H9 (cell line): ENCODE measurements at regions not wholly inside any gene's neighbourhood (a gene's known extent, or its start where the extent isn't known, plus 50 kb on each side); places are given as distances from the start of the nearest gene placed in this dataset.

ENCODE experiments used
- DNase-seq: peaks from one replicate; pipeline ENCODE4 v3.0.0-alpha.2; 2017
- H2AFZ ChIP-seq: one replicate; pipeline ENCODE4 v1.6.1; 2013; ENCODE audit warnings: mild to moderate bottlenecking, low read length, control low read depth, moderate library complexity
- H2AK5ac ChIP-seq: 2 replicates; pipeline ENCODE4 v1.6.1; 2013; ENCODE audit warnings: low read length, control low read depth, mixed read lengths; ENCODE audit not compliant: insufficient read length
- H2BK120ac ChIP-seq: one replicate; pipeline ENCODE4 v1.6.1; 2013; ENCODE audit warnings: low read depth, mild to moderate bottlenecking, low read length, control low read depth, inconsistent platforms; ENCODE audit not compliant: poor library complexity, severe bottlenecking
- H2BK12ac ChIP-seq: 2 replicates; pipeline ENCODE4 v1.6.1; 2013; ENCODE audit warnings: low read length, control low read depth, mixed read lengths, low read depth; ENCODE audit not compliant: insufficient read length
- H2BK15ac ChIP-seq: 2 replicates; pipeline ENCODE4 v1.6.1; 2013; ENCODE audit warnings: low read depth, low read length, control low read depth
- H2BK20ac ChIP-seq: one replicate; pipeline ENCODE4 v1.6.1; 2013; ENCODE audit warnings: low read depth, mild to moderate bottlenecking, low read length, control low read depth, inconsistent platforms; ENCODE audit not compliant: poor library complexity, severe bottlenecking
- H2BK5ac ChIP-seq: 2 replicates; pipeline ENCODE4 v1.6.1; 2013; ENCODE audit warnings: low read length, control low read depth, mixed read lengths; ENCODE audit not compliant: insufficient read length
- H3K14ac ChIP-seq: 2 replicates; pipeline ENCODE4 v1.6.1; 2013; ENCODE audit warnings: low read length, control low read depth; ENCODE audit not compliant: insufficient read depth
- H3K18ac ChIP-seq: 2 replicates; pipeline ENCODE4 v1.6.1; 2013; ENCODE audit warnings: low read depth, mild to moderate bottlenecking, mixed read lengths, low read length, control low read depth; ENCODE audit not compliant: insufficient read length
- H3K23ac ChIP-seq: 2 replicates; pipeline ENCODE4 v1.6.1; 2013; ENCODE audit warnings: low read length, control low read depth, mixed read lengths, low read depth; ENCODE audit not compliant: insufficient read length
- H3K23me2 ChIP-seq: 2 replicates; pipeline ENCODE4 v1.6.1; 2013; ENCODE audit warnings: low read depth, mild to moderate bottlenecking, mixed read lengths, low read length, control low read depth; ENCODE audit not compliant: insufficient read length, poor library complexity, severe bottlenecking
- H3K27ac ChIP-seq: 2 replicates; pipeline ENCODE4 v1.5.1; 2013; ENCODE audit warnings: low read length, control low read depth, mixed read lengths, low read depth; ENCODE audit not compliant: insufficient read length
- H3K27me3 ChIP-seq: 2 replicates; pipeline ENCODE4 v1.6.1; 2013; ENCODE audit warnings: low read length, control low read depth, inconsistent platforms; ENCODE audit not compliant: insufficient read depth
- H3K4ac ChIP-seq: 2 replicates; pipeline ENCODE4 v1.6.1; 2013; ENCODE audit warnings: low read depth, mild to moderate bottlenecking, control low read depth, inconsistent platforms, low read length, moderate library complexity
- H3K4me1 ChIP-seq: 2 replicates; pipeline ENCODE4 v1.6.1; 2013; ENCODE audit warnings: low read length, control low read depth, inconsistent platforms; ENCODE audit not compliant: insufficient read depth
- H3K4me2 ChIP-seq: 2 replicates; pipeline ENCODE4 v1.6.1; 2013; ENCODE audit warnings: low read length, control low read depth, mixed read lengths; ENCODE audit not compliant: insufficient read length, insufficient read depth
- H3K56ac ChIP-seq: 2 replicates; pipeline ENCODE4 v1.6.1; 2013; ENCODE audit warnings: low read depth, mild to moderate bottlenecking, mixed read lengths, low read length, control low read depth; ENCODE audit not compliant: insufficient read length
- H3K79me1 ChIP-seq: 2 replicates; pipeline ENCODE4 v1.6.1; 2013; ENCODE audit warnings: low read depth, mild to moderate bottlenecking, moderate library complexity, low read length, control low read depth, inconsistent platforms; ENCODE audit not compliant: insufficient read depth, poor library complexity, severe bottlenecking
- H3K79me2 ChIP-seq: 2 replicates; pipeline ENCODE4 v1.6.1; 2013; ENCODE audit warnings: low read length, control low read depth, inconsistent platforms; ENCODE audit not compliant: insufficient read depth
- H3K9ac ChIP-seq: 2 replicates; pipeline ENCODE4 v1.6.1; 2013; ENCODE audit warnings: low read length, control low read depth, mixed read lengths; ENCODE audit not compliant: insufficient read length; ENCODE audit errors: extremely low read depth
- H3K9me3 ChIP-seq: one replicate; pipeline ENCODE4 v1.6.1; 2013; ENCODE audit warnings: low read depth, low read length, inconsistent platforms; ENCODE audit not compliant: control insufficient read depth
- H3T11ph ChIP-seq: one replicate; pipeline ENCODE4 v1.6.1; 2013; ENCODE audit warnings: mild to moderate bottlenecking, low read length, control low read depth, inconsistent platforms
- H4K20me1 ChIP-seq: one replicate; pipeline ENCODE4 v1.6.1; 2013; ENCODE audit not compliant: control insufficient read depth, insufficient read length, insufficient read depth
- H4K5ac ChIP-seq: 2 replicates; pipeline ENCODE4 v1.6.1; 2013; ENCODE audit warnings: low read depth, mild to moderate bottlenecking, mixed read lengths, low read length, control low read depth; ENCODE audit not compliant: insufficient read length
- H4K8ac ChIP-seq: replicated peaks from 2 replicates; pipeline ENCODE4 v1.6.1; 2013; ENCODE audit warnings: low read length, control low read depth, mixed read lengths, low read depth; ENCODE audit not compliant: insufficient read length
- H4K91ac ChIP-seq: 2 replicates; pipeline ENCODE4 v1.6.1; 2013; ENCODE audit warnings: low read depth, mild to moderate bottlenecking, moderate library complexity, mixed read lengths, low read length, control low read depth; ENCODE audit not compliant: insufficient read length
- H3K27ac Mint-ChIP-seq, 3 experiments: 2 replicates in 2 of 3; 3 replicates in 1 of 3; pipeline ENCODE4 v1.8.0; 2020 to 2021; ENCODE audit warnings: mixed read lengths in 3 of 3, mild to moderate bottlenecking in 1 of 3, moderate library complexity in 1 of 3
- H3K27me3 Mint-ChIP-seq: 2 replicates; pipeline ENCODE4 v1.8.0; 2021; ENCODE audit warnings: low read depth, mild to moderate bottlenecking, moderate library complexity, mixed read lengths
- H3K36me3 Mint-ChIP-seq, 3 experiments: 2 replicates in 2 of 3; 3 replicates in 1 of 3; pipeline ENCODE4 v1.8.0; 2020 to 2021; ENCODE audit warnings: low read depth in 3 of 3, mixed read lengths in 3 of 3; ENCODE audit not compliant: insufficient read depth in 1 of 3
- H3K4me1 Mint-ChIP-seq, 2 experiments: 2 replicates each; pipeline ENCODE4 v1.8.0; 2020; ENCODE audit warnings: mixed read lengths in 2 of 2
- H3K4me3 Mint-ChIP-seq, 2 experiments: 2 replicates in 1 of 2; 3 replicates in 1 of 2; pipeline ENCODE4 v1.8.0; 2020 to 2021; ENCODE audit warnings: mild to moderate bottlenecking in 2 of 2, mixed read lengths in 2 of 2, moderate library complexity in 1 of 2
- H3K9me3 Mint-ChIP-seq, 2 experiments: 2 replicates in 1 of 2; 3 replicates in 1 of 2; pipeline ENCODE4 v1.8.0; 2020; ENCODE audit warnings: mild to moderate bottlenecking in 2 of 2, mixed read lengths in 2 of 2, moderate library complexity in 1 of 2
- WGBS: extraction: QIAGEN DNeasy Blood & Tissue Kit; methylation state at CpG from one replicate; pipeline ENCODE4 v1.1.7; 2013; ENCODE audit warnings: missing lambda C conversion rate, low lambda C conversion rate, mixed read lengths; ENCODE audit not compliant: insufficient read length; ENCODE audit errors: extremely low coverage; 5-methylcytosine and 5-hydroxymethylcytosine counted together
- TF ChIP-seq, protein P1 (sequence below): fragments of 200-600 bp; sonication (generic); conservative IDR thresholded peaks from 3 replicates; pipeline ENCODE4 v1.8.0; 2021; ENCODE audit warnings: antibody characterized with exemption, mild to moderate bottlenecking

- H2AFZ ChIP-seq = no peak overlapping the region
- no peaks in the 10 kb centered on the region for H3K9me3 Mint-ChIP-seq
- H3K9ac ChIP-seq = no peak overlapping the region
- no peaks in the 10 kb centered on the region for H3K79me2 ChIP-seq
- H3K27me3 ChIP-seq = no peaks in the 10 kb centered on the region
- no peak overlapping the region for H4K5ac ChIP-seq
- TF ChIP-seq, protein P1, sequence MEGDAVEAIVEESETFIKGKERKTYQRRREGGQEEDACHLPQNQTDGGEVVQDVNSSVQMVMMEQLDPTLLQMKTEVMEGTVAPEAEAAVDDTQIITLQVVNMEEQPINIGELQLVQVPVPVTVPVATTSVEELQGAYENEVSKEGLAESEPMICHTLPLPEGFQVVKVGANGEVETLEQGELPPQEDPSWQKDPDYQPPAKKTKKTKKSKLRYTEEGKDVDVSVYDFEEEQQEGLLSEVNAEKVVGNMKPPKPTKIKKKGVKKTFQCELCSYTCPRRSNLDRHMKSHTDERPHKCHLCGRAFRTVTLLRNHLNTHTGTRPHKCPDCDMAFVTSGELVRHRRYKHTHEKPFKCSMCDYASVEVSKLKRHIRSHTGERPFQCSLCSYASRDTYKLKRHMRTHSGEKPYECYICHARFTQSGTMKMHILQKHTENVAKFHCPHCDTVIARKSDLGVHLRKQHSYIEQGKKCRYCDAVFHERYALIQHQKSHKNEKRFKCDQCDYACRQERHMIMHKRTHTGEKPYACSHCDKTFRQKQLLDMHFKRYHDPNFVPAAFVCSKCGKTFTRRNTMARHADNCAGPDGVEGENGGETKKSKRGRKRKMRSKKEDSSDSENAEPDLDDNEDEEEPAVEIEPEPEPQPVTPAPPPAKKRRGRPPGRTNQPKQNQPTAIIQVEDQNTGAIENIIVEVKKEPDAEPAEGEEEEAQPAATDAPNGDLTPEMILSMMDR = no peak
- H3K79me1 ChIP-seq = no peaks in the 10 kb centered on the region
- no peak overlapping the region for H4K91ac ChIP-seq
- no peak overlapping the region for H3K56ac ChIP-seq
- no peak overlapping the region for H3K27ac Mint-ChIP-seq
- H2BK5ac ChIP-seq = no peak overlapping the region
- H3K14ac ChIP-seq = no peak overlapping the region; the same call in 1 of the 2 replicates
- no peaks in the 10 kb centered on the region for H3K23me2 ChIP-seq
- H3K27me3 Mint-ChIP-seq = peaks cover 45% of the 10 kb centered on the region
- no peak overlapping the region for H3K4ac ChIP-seq
- no peak overlapping the region for H2BK20ac ChIP-seq
- H3T11ph ChIP-seq = no peak overlapping the region
- H3K4me1 Mint-ChIP-seq = peaks cover 40 to 46% of the 10 kb centered on the region in 2 experiments
- no peaks in the 10 kb centered on the region for H3K9me3 ChIP-seq
- H3K36me3 Mint-ChIP-seq = no peaks in the 10 kb centered on the region
- H2BK15ac ChIP-seq = no peak overlapping the region
- H3K27ac ChIP-seq = no peak overlapping the region
- peaks cover 8% of the 10 kb centered on the region for H3K4me1 ChIP-seq
- H2BK120ac ChIP-seq = no peak overlapping the region
- no peak overlapping the region for H2AK5ac ChIP-seq
- no CpG with 5 or more reads among the region's 8 CpGs for WGBS
- no peak overlapping the region for H3K18ac ChIP-seq
- no peaks in the 10 kb centered on the region for H4K20me1 ChIP-seq
- no peak overlapping the region for H3K4me2 ChIP-seq
- no peak overlapping the region for H4K8ac ChIP-seq
- H2BK12ac ChIP-seq = no peak overlapping the region
- H3K23ac ChIP-seq = no peak overlapping the region
- DNase-seq = no peak
- H3K4me3 Mint-ChIP-seq = peak overlapping the region in 1 of 2 experiments; percentile 11; a peak in 1 of 5 replicates
Observed at GRCh38 chr5:172584638-172585037, 56.4 kb upstream of the NEURL1B start.
